ENCODE measurements at regions not wholly inside any gene's neighbourhood (a gene's known extent, or its start where the extent isn't known, plus 50 kb on each side); places are given as distances from the start of the nearest gene placed in this dataset.

DNA sequence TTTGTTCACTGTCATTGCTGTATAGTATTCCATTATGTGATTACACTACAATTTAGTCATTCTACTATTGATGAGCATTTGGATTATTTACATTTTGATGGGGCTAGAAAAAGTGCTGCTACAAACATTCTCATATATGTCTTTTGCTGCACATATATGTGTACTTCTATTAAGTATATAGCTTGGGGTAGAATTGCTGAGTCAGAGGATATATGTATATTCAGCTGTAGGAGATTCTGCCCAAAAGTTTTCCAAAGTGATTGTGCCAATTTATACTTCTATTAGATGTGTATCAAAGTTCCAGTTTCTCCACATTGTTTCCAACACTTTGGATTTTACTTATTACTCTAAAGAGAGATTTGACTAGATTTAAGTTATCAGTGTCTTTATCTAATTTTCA, 101.7 kb upstream of the UGP2 start:
- DNase-seq = no peak
- H3K4me1 ChIP-seq = no peaks in the 10 kb centered on the region
- H3K9me3 ChIP-seq = no peaks in the 10 kb centered on the region
- H3K27me3 ChIP-seq = no peaks in the 10 kb centered on the region
- no peak overlapping the region for H3K27ac ChIP-seq
- no peaks in the 10 kb centered on the region for H3K36me3 ChIP-seq
- intact Hi-C loops (cut with DNase I; ENCODE audit: low total_unique reads) = no loop called here
- H3K4me3 ChIP-seq = no peak overlapping the region
- TF ChIP-seq, protein P1, sequence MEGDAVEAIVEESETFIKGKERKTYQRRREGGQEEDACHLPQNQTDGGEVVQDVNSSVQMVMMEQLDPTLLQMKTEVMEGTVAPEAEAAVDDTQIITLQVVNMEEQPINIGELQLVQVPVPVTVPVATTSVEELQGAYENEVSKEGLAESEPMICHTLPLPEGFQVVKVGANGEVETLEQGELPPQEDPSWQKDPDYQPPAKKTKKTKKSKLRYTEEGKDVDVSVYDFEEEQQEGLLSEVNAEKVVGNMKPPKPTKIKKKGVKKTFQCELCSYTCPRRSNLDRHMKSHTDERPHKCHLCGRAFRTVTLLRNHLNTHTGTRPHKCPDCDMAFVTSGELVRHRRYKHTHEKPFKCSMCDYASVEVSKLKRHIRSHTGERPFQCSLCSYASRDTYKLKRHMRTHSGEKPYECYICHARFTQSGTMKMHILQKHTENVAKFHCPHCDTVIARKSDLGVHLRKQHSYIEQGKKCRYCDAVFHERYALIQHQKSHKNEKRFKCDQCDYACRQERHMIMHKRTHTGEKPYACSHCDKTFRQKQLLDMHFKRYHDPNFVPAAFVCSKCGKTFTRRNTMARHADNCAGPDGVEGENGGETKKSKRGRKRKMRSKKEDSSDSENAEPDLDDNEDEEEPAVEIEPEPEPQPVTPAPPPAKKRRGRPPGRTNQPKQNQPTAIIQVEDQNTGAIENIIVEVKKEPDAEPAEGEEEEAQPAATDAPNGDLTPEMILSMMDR (IDR thresholded peaks at IDR 0.05) = no peak
- TF ChIP-seq POLR2A (IDR thresholded peaks at IDR 0.05) (no peak), POLR2AphosphoS5 (IDR thresholded peaks at IDR 0.05) (no peak), EP300 (IDR thresholded peaks at IDR 0.05; ENCODE audit: low read depth) (no peak)
- in situ Hi-C loops (cut with MboI; ENCODE audit: low pct_ligation_motif_present in 1 of 4, low pct_unique_long_range_greater_than_20kb in 1 of 4, low sequenced_read_pairs in 3 of 4) = no loop called here

DNA sequence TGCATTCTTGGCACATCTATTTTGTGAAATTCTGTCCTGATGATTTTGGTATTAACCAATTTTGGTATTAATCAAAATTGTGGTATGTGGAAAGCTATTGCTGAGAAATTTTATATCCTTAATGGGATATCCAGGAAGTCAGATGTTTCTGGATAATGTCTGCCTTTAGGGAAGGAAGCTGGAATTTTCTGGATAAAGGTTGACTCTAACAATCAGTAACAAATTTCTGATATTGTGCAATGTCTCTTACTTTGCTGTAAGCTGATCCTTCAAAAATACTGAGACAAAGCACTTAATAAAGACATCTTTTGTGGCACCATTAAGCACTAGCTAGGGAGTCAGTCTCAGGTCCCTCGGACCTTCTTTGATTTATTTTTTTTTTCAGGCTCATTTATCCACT, 100.8 kb upstream of the UGP2 start:
- H3K36me3 ChIP-seq = no peaks in the 10 kb centered on the region
- H3K4me3 ChIP-seq = no peak overlapping the region
- H3K9me3 ChIP-seq = no peaks in the 10 kb centered on the region
- in situ Hi-C loops (cut with MboI; ENCODE audit: low pct_ligation_motif_present in 1 of 4, low pct_unique_long_range_greater_than_20kb in 1 of 4, low sequenced_read_pairs in 3 of 4) = no loop called here
- DNase-seq = no peak
- no peaks in the 10 kb centered on the region for H3K27me3 ChIP-seq
- no peak for TF ChIP-seq POLR2A (IDR thresholded peaks at IDR 0.05)
- no peak for TF ChIP-seq POLR2AphosphoS5 (IDR thresholded peaks at IDR 0.05)
- TF ChIP-seq, protein P1 (IDR thresholded peaks at IDR 0.05) = no peak
- no peak for TF ChIP-seq EP300 (IDR thresholded peaks at IDR 0.05; ENCODE audit: low read depth)
- H3K27ac ChIP-seq = no peak overlapping the region
- H3K4me1 ChIP-seq = no peaks in the 10 kb centered on the region
- intact Hi-C loops (cut with DNase I; ENCODE audit: low total_unique reads) = no loop called here
- 74 to 75% methylated on average over 1 of the region's 1 CpG for WGBS, 2 donors (ENCODE audit: low coverage in 1 of 2)

DNA sequence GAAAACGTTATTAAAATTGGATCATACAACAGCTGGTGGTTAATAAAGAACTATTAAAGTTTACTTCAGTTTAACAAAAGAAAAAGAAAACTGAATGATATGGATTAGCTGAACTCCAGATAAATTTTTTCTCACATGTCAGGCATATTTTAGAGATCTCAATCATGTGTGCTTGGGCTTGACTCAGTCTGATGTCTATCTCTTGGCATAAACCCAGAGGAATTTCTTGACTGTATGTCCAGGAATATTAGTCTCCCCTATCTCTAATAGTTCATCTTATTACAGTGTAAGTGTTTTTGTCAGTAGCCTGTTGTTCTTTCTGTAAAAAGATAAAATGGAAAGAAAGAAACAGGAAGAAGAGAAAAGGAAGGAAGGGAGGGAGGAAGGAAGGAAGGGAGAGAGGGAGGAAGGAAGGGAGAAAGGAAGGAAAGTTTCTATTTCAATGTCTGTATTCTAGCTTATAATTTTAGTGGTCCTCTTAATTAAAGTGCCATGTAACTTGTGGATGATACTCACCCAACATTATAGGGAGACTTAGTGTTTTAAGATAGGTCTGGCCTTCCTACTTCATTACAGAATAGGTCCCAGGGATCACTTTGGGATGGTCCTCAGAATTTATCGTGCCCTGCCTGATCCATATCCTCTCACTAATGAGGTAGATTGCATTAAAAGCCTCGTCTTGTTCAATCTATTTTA, 99.7 kb upstream of the UGP2 start:
- 66 to 74% methylated on average over 3 of the region's 3 CpGs for WGBS, 2 donors (ENCODE audit: low coverage in 1 of 2)

DNA sequence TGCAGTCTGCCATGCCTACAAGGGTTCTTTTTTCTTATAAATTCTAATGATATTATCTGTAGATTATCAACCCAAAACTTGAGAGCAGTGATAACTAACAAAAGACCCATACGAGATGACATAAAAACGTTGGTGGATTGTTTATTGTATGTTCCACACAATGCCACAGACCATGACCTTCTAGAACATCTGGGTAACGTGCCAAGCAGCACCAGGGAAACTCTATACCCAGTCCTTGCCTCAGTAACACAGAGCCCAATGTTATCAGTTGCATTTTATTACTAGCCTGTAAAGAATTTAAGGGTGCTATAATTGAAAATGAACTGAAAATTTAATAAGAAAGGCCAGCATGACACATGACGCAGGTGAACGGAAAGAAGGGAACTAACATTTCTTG, 99.1 kb upstream of the UGP2 start:
- in situ Hi-C loops (cut with MboI; ENCODE audit: low pct_ligation_motif_present in 1 of 4, low pct_unique_long_range_greater_than_20kb in 1 of 4, low sequenced_read_pairs in 3 of 4) = no loop called here
- 60 to 62% methylated on average over 5 of the region's 5 CpGs for WGBS, 2 donors (ENCODE audit: low coverage in 1 of 2)
- Histone ChIP-seq H3K27ac (no peak overlapping the region), H3K36me3 (no peaks in the 10 kb centered on the region), H3K27me3 (no peaks in the 10 kb centered on the region), H3K9me3 (no peaks in the 10 kb centered on the region), H3K4me3 (no peak overlapping the region), H3K4me1 (no peaks in the 10 kb centered on the region)
- no peak for DNase-seq
- TF ChIP-seq POLR2A (IDR thresholded peaks at IDR 0.05) (no peak), EP300 (IDR thresholded peaks at IDR 0.05; ENCODE audit: low read depth) (no peak), POLR2AphosphoS5 (IDR thresholded peaks at IDR 0.05) (no peak)
- TF ChIP-seq, protein P1 (IDR thresholded peaks at IDR 0.05) = no peak
- intact Hi-C loops (cut with DNase I; ENCODE audit: low total_unique reads) = no loop called here

More for the DNA sequence above, 99.7 kb upstream of the UGP2 start:
- no peaks in the 10 kb centered on the region for H3K9me3 ChIP-seq
- DNase-seq = no peak
- H3K4me1 ChIP-seq = no peaks in the 10 kb centered on the region
- no peaks in the 10 kb centered on the region for H3K36me3 ChIP-seq
- H3K4me3 ChIP-seq = no peak overlapping the region
- H3K27ac ChIP-seq = no peak overlapping the region
- in situ Hi-C loops (cut with MboI; ENCODE audit: low pct_ligation_motif_present in 1 of 4, low pct_unique_long_range_greater_than_20kb in 1 of 4, low sequenced_read_pairs in 3 of 4) (no loop called here), intact Hi-C loops (cut with DNase I; ENCODE audit: low total_unique reads) (no loop called here)
- TF ChIP-seq EP300 (IDR thresholded peaks at IDR 0.05; ENCODE audit: low read depth) (no peak), POLR2A (IDR thresholded peaks at IDR 0.05) (no peak), POLR2AphosphoS5 (IDR thresholded peaks at IDR 0.05) (no peak)
- TF ChIP-seq, protein P1 (IDR thresholded peaks at IDR 0.05) = no peak
- H3K27me3 ChIP-seq = no peaks in the 10 kb centered on the region
